GM20000 (cell line): ENCODE measurements at regions not wholly inside any gene's neighbourhood (a gene's known extent, or its start where the extent isn't known, plus 50 kb on each side); places are given as distances from the start of the nearest gene placed in this dataset.

Source experiments
- DNase-seq: peaks from one replicate; pipeline ENCODE4 v3.0.0; 2012; ENCODE audit warnings: low spot score
- CTCF ChIP-seq: IDR thresholded peaks from 2 replicates; pipeline ENCODE4 v1.5.1; 2012; ENCODE audit warnings: mild to moderate bottlenecking, control low read depth; ENCODE audit errors: extremely low read depth, missing control alignments

- DNase-seq: no peak
- no peak for TF ChIP-seq CTCF
Observed at GRCh38 chr2:144822966-144823365, 303.0 kb upstream of the ZEB2 start.

- no peak for TF ChIP-seq CTCF
- DNase-seq: no peak
Observed at GRCh38 chr2:144812288-144812687, 292.4 kb upstream of the ZEB2 start.

GRCh38 chr2:144801766-144802165, 281.8 kb upstream of the ZEB2 start:
- no peak for DNase-seq
- no peak for TF ChIP-seq CTCF

- no peak for DNase-seq
- no peak for TF ChIP-seq CTCF
Observed at GRCh38 chr2:144801325-144801724, 281.4 kb upstream of the ZEB2 start.

GRCh38 chr2:144798989-144799388, 279.1 kb upstream of the ZEB2 start:
- no peak for TF ChIP-seq CTCF
- DNase-seq: no peak

- TF ChIP-seq CTCF: no peak
- no peak for DNase-seq
Observed at GRCh38 chr2:144798034-144798433, 278.1 kb upstream of the ZEB2 start.

GRCh38 chr2:144796936-144797335, 277.0 kb upstream of the ZEB2 start:
- no peak for TF ChIP-seq CTCF
- DNase-seq: no peak
